Right lobe of liver (tissue), 6 donors: ENCODE measurements at regions not wholly inside any gene's neighbourhood (a gene's known extent, or its start where the extent isn't known, plus 50 kb on each side); places are given as distances from the start of the nearest gene placed in this dataset.

Source experiments
- ATAC-seq, 4 donors: fragments of 200-7000 bp; cut with Tn5 transposase; one replicate each; pipeline ENCODE4 v1.9.1; 2020; ENCODE audit warnings: mild to moderate bottlenecking in 4 of 4, moderate library complexity in 4 of 4
- DNase-seq, 3 donors: peaks; one replicate each; pipeline ENCODE4 v3.0.0-alpha.2; 2020
- H3K27ac ChIP-seq, 3 donors: fragments of 200-600 bp; one replicate each; pipeline ENCODE4 v1.8.0; 2022
- H3K27me3 ChIP-seq, 2 donors: fragments of 200-600 bp; one replicate each; pipeline ENCODE4 v1.8.0; 2022
- H3K36me3 ChIP-seq, 4 donors: fragments of 200-600 bp; sonication (generic) in 1 of 4; one replicate each; pipeline versions ENCODE4 v1.5.1 to v1.8.0; 2017 to 2022; ENCODE audit warnings: control low read depth in 1 of 4
- H3K4me1 ChIP-seq, 4 donors: fragments of 200-600 bp; sonication (generic) in 1 of 4; one replicate each; pipeline versions ENCODE4 v1.5.1 to v1.8.0; 2017 to 2022; ENCODE audit warnings: control low read depth in 1 of 4
- H3K4me3 ChIP-seq, 3 donors: fragments of 200-600 bp; one replicate each; pipeline ENCODE4 v1.8.0; 2022
- H3K9me3 ChIP-seq, 4 donors: fragments of 200-600 bp; sonication (generic) in 1 of 4; one replicate each; pipeline versions ENCODE4 v1.5.1 to v1.8.0; 2017 to 2022; ENCODE audit warnings: control low read depth in 1 of 4
- CTCF ChIP-seq, 4 donors: fragments of 200-600 bp in 3 of 4; fragments of 450-650 bp in 1 of 4; IDR thresholded peaks; one replicate each; pipeline versions ENCODE4 v1.5.1 to v1.8.0; 2016 to 2022; ENCODE audit warnings: antibody characterized with exemption in 4 of 4, mild to moderate bottlenecking in 2 of 4
- POLR2A ChIP-seq: fragments of 450-650 bp; IDR thresholded peaks from one replicate; pipeline ENCODE4 v1.6.1; 2017; ENCODE audit warnings: antibody characterized with exemption, mild to moderate bottlenecking
- WGBS: methylation state at CpG from one replicate; pipeline ENCODE4 v1.1.6; 2018; ENCODE audit warnings: low coverage, low lambda C conversion rate; ENCODE audit not compliant: insufficient coverage; ENCODE audit errors: missing lambda C conversion rate; 5-methylcytosine and 5-hydroxymethylcytosine counted together
- intact Hi-C, 2 donors: fragments of 100-400 bp; cut with DNase I; formaldehyde crosslinking; loops; one replicate each; pipeline versions ENCODE4 v1.11.2 to v1.14.1; 2022
- donor health status: DM: no; HTN: yes; CAD: no.
- donor health status: DM: no; HTN: no; CAD: no.
- donor health status: DM: no; HTN: no; CAD: no.
- donor health status: DM: no; HTN: yes; CAD: no.
- donor health status: DM: no; HTN: yes; CAD: no.

GRCh38 chr2:118520246-118520645, 327.2 kb downstream of the EN1 start:
- no peak overlapping the region for H3K4me3 ChIP-seq
- H3K36me3 ChIP-seq, result no peaks in the 10 kb centered on the region
- ATAC-seq, result no peak
- 80% methylated on average over 1 of the region's 4 CpGs for WGBS
- no peak for DNase-seq
- no peak overlapping the region for H3K27ac ChIP-seq
- peaks cover 0 to 9% (median 0%) of the 10 kb centered on the region in 4 donors for H3K9me3 ChIP-seq
- no peak for TF ChIP-seq CTCF (IDR thresholded peaks at IDR 0.05)
- TF ChIP-seq POLR2A, result no peak
- intact Hi-C loops, result no loop called here
- H3K4me1 ChIP-seq, result no peaks in the 10 kb centered on the region
- no peaks in the 10 kb centered on the region for H3K27me3 ChIP-seq

- Histone ChIP-seq H3K4me3 (no peak overlapping the region), H3K36me3 (no peaks in the 10 kb centered on the region), H3K4me1 (no peaks in the 10 kb centered on the region), H3K27me3 (no peaks in the 10 kb centered on the region), H3K9me3 (peaks cover 0 to 9% (median 0%) of the 10 kb centered on the region in 4 donors), H3K27ac (no peak overlapping the region)
- no peak for DNase-seq
- ATAC-seq, result no peak
- intact Hi-C loops, result no loop called here
- no peak for TF ChIP-seq CTCF (IDR thresholded peaks at IDR 0.05)
- TF ChIP-seq POLR2A, result no peak
These were observed 327.9 kb downstream of the EN1 start for GRCh38 chr2:118519511-118519910.

GRCh38 chr2:118510807-118511206, 336.6 kb downstream of the EN1 start:
- WGBS, result 63% methylated on average over 4 of the region's 4 CpGs
- no peaks in the 10 kb centered on the region for H3K36me3 ChIP-seq
- no peaks in the 10 kb centered on the region for H3K4me1 ChIP-seq
- intact Hi-C loops, result no loop called here
- ATAC-seq (no peak), DNase-seq (no peak)
- H3K4me3 ChIP-seq, result no peak overlapping the region
- no peak overlapping the region for H3K27ac ChIP-seq
- no peak for TF ChIP-seq POLR2A
- no peak for TF ChIP-seq CTCF (IDR thresholded peaks at IDR 0.05)
- no peaks in the 10 kb centered on the region for H3K9me3 ChIP-seq
- no peaks in the 10 kb centered on the region for H3K27me3 ChIP-seq

- Histone ChIP-seq H3K27me3 (no peaks in the 10 kb centered on the region), H3K4me1 (no peaks in the 10 kb centered on the region), H3K27ac (no peak overlapping the region), H3K36me3 (no peaks in the 10 kb centered on the region), H3K9me3 (no peaks in the 10 kb centered on the region), H3K4me3 (no peak overlapping the region)
- 86% methylated on average over 5 of the region's 7 CpGs for WGBS
- DNase-seq, result no peak
- intact Hi-C loops, result no loop called here
- TF ChIP-seq CTCF (IDR thresholded peaks at IDR 0.05) (no peak), POLR2A (no peak)
- no peak for ATAC-seq
These were observed 338.0 kb downstream of the EN1 start for GRCh38 chr2:118509319-118510004.

- ATAC-seq (no peak), DNase-seq (no peak)
- no peaks in the 10 kb centered on the region for H3K36me3 ChIP-seq
- H3K9me3 ChIP-seq, result no peaks in the 10 kb centered on the region
- intact Hi-C loops, result no loop called here
- H3K4me1 ChIP-seq, result no peaks in the 10 kb centered on the region
- no peak overlapping the region for H3K4me3 ChIP-seq
- TF ChIP-seq POLR2A (no peak), CTCF (IDR thresholded peaks at IDR 0.05) (no peak)
- no peaks in the 10 kb centered on the region for H3K27me3 ChIP-seq
- H3K27ac ChIP-seq, result no peak overlapping the region
These were observed 339.2 kb downstream of the EN1 start for GRCh38 chr2:118508282-118508681.
